ENCODE measurements at regions not wholly inside any gene's neighbourhood (a gene's known extent, or its start where the extent isn't known, plus 50 kb on each side); places are given as distances from the start of the nearest gene placed in this dataset.
"Not testable (repeated sequence)": the region's sequence is repeated elsewhere in the genome, so short reads cannot be mapped to it uniquely, and the experiment has no call there.

- peak; percentile 55 for DNase-seq
These were observed 194.9 kb upstream of the OR4E1 start for GRCh38 chr14:21868442-21869046.

- DNase-seq: peak; percentile 66
These were observed 193.9 kb upstream of the OR4E1 start for GRCh38 chr14:21867541-21867940.

- peak; percentile 26 for DNase-seq
These were observed 192.9 kb upstream of the OR4E1 start for GRCh38 chr14:21866479-21866878.

DNA sequence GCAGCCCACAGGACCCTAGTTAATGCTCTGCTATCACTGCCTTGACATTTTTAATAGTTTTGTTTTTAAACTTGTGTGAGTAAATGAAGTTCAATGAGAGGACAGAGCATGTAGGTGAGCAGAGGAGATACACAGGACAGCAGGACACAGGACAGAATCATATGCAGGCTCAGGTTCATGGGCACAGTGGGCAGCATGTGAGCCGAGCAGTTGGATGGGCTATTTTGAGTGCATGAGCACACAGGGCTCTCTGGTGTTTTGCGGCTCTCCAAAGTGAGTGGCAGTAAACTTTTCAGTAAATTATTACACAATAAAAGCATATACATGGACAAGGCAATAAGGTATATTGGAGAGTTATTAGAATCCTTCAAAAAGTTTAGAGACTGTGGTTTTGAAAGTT lies 189.7 kb upstream of the OR4E1 start:
- no peak for DNase-seq

GRCh38 chr14:21861153-21861552 lies 187.5 kb upstream of the OR4E1 start:
- no peak for DNase-seq

GRCh38 chr14:21860172-21860571 lies 186.6 kb upstream of the OR4E1 start:
- no peak for DNase-seq

DNA sequence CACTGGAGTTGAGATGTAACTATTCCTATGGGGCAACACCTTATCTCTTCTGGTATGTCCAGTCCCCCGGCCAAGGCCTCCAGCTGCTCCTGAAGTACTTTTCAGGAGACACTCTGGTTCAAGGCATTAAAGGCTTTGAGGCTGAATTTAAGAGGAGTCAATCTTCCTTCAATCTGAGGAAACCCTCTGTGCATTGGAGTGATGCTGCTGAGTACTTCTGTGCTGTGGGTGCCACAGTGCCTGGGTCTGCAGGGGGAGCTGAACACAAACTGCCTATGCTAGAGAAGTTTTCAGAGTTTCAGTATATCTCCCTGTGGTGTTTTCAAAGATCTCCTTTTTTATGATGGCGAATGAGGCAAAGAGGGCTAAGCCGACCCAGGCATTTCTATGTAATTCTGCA lies 179.2 kb upstream of the OR4E1 start:
- no peak for DNase-seq

DNA sequence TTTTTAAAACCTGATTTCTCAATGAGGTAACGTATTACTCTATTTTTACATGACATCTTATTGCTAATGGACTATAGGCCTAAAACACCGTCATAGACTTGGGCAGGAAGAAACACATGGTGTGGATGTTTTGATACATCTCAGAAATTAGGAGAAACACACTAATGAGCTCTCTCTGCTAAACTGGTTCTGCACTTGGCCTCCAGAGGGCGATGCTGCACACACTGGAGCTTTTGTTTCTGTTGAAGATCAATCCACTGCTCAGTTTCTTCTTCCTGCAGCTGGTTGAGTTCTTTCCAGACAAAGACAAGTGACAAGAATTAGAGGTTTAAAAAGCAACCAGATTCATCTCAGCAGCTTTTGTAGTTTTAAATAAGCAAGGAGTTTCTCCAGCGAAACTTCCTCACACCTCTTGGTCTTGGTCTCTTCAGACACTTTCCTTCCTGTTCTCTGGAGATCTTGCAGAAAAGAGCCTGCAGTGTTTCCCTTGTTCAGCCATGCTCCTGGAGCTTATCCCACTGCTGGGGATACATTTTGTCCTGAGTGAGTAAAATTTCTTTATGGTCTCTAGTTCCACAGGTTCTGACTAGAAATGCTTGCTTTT lies 178.5 kb upstream of the OR4E1 start:
- DNase-seq: no peak

- DNase-seq: not testable (repeated sequence)
These were observed 173.3 kb upstream of the OR4E1 start for GRCh38 chr14:21846902-21847301.

DNA sequence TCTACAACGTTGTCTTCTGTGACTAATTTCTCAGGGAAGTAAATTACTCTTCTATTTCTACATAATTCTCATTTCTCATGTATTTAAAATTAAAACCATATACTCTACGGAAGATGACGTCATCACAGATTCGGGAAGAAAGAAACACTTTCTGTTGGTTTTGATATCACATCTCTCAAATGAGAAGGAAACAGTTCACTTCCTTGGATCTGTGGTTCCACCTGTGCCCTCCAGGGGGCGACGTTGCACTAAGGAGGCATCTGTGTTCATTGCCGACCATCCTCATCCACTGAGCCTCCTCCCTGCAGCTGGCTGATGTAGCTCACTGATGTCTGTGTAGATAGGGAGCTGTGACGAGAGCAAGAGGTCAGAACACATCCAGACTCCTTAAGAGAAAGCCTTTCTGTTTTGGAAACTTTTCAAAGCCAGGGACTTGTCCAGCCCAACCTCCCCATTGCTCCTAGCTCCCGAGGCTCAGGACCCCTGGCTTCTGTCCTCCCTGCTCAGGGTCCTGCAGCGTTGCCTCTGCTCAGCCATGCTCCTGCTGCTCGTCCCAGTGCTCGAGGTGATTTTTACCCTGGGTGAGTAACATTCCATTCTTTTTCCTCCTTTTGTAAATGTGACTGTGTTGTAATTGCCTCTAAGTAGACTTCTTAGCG lies 172.7 kb upstream of the OR4E1 start:
- peak; percentile 13 for DNase-seq

- no peak for DNase-seq
These were observed 167.1 kb upstream of the OR4E1 start for GRCh38 chr14:21840765-21841164.

- DNase-seq: no peak
These were observed 160.2 kb upstream of the OR4E1 start for GRCh38 chr14:21833836-21834235.

DNA sequence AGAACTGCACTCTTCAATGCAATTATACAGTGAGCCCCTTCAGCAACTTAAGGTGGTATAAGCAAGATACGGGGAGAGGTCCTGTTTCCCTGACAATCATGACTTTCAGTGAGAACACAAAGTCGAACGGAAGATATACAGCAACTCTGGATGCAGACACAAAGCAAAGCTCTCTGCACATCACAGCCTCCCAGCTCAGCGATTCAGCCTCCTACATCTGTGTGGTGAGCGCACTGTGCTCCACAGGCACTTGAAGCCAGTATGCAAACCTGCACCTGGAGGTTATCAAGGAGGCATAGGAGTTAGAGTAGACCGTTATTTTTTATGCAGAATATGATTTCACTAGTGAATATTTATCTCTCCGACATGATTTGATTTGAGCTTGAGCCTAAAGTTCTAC lies 152.2 kb upstream of the OR4E1 start:
- DNase-seq: no peak

DNA sequence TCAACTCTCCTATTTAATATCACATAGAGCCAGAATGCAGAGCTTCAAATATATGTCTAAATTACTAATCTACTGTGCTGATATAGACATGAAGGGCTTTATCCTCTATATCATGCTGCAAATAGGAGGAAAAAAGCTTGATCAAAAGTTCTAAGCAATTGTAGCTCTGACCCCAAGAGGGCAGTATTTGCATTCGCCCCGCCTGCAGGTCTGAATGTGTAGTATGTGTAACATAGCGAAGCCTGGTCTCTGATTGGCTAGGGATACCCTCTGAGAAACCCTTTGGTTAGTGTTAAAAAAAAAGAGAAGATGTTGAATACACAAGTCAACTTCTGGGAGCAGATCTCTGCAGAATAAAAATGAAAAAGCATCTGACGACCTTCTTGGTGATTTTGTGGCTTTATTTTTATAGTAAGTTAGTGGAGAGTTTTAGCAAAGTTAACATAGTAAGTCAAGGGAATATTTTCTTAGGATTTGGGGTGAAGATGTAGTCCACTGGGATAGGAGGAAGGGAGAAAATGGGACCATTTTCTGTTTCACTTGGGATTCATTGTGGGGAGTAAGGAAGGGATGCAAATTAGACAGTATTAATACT lies 151.6 kb upstream of the OR4E1 start:
- peak; percentile 33 for DNase-seq

DNA sequence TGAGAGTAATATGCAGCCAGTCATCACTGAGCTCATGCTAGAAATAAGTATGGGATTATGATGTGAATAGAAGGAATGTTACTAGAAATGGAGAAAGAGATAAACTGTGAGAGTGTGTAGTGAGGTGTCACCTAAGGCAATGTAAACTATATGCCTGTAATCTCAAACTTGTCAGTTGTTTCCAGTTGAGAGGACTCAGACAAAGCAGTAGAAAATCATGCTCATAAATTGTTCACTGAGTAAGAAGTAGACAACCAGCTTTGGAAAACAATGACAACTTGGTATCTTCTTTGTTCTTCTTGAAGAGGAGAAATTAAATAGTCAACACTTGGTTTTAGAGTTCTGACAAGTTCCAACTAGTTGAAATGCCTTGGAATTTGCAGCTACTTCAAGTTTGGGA lies 148.5 kb upstream of the OR4E1 start:
- DNase-seq: peak; percentile 35

DNA sequence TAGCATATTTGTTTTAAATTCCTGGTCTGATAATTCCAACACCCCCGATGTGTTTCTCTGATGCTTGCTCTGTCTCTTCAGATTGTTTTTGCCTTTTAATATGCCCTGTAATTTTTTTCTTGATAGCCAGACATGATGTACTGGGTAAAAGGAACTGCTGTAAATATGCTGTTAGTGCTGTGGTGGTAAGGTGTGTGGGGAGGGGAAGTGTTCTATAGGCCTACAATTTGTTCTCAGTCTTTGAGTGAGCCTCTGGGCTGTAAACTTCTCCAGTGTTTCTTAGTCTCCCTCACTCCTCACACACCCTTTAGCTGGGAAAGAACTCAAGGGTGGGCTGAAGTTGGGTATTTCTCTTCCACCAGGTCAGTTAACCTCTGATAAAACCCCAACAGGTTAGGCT lies 147.0 kb upstream of the OR4E1 start:
- no peak for DNase-seq

GRCh38 chr14:21819891-21820290 lies 146.3 kb upstream of the OR4E1 start:
- DNase-seq: peak; percentile 48

- DNase-seq: not testable (repeated sequence)
These were observed 143.4 kb upstream of the OR4E1 start for GRCh38 chr14:21817010-21817409.

- DNase-seq: no peak
These were observed 134.4 kb upstream of the OR4E1 start for GRCh38 chr14:21807975-21808374.

DNA sequence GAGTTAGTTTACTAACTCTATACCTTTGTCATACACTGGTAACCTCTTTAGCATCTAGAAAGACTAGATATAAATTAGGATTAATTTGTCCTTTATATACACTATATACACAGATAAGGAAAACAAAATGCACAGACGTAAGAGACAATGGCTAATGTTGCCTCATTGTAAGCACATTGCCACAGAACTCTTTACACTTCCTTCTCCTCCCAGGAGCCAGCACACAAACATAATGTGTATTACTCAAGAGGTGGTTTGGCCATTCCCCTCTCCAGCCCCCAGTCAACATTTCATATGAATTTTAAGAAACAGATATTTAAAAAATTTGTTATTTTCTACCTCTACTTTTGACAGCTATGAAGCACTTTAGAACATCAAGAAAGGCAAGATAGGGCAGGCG lies 131.4 kb upstream of the OR4E1 start:
- no peak for DNase-seq

GRCh38 chr14:21802441-21802840 lies 128.8 kb upstream of the OR4E1 start:
- DNase-seq: no peak

- DNase-seq: no peak
These were observed 123.3 kb upstream of the OR4E1 start for GRCh38 chr14:21796916-21797315.

DNA sequence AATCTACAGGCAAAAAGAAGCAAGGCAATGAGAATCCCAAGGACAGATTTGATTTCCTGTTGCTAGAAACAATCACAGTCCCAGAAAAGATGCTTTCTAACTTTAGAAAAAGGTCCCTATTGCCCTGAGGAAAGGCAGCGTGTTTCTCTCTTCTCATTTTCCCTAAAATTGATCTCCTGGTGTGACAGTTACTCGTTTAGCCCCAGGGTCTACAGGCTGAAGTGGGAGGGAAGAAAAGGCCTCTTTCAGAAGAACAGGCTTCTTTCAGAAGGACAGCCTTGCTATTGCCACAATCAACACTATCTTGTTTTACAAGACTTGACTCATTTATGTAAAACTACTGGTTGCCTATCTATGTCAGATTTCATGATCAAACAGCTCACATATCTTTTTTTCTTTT lies 121.8 kb upstream of the OR4E1 start:
- no peak for DNase-seq

GRCh38 chr14:21791749-21792148 lies 118.1 kb upstream of the OR4E1 start:
- no peak for DNase-seq

All from NCI-H226 (cell line).